Naive thymus-derived CD4-positive, alpha-beta T cell (primary cell): ENCODE measurements at regions not wholly inside any gene's neighbourhood (a gene's known extent, or its start where the extent isn't known, plus 50 kb on each side); places are given as distances from the start of the nearest gene placed in this dataset.
"Not testable (repeated sequence)": the region's sequence is repeated elsewhere in the genome, so short reads cannot be mapped to it uniquely, and the experiment has no call there.

Source experiments
- ATAC-seq: fragments of 150-1000 bp; cut with Tn5 transposase; 2 replicates; pipeline ENCODE4 v1.10.0; 2021; ENCODE audit warnings: mild to moderate bottlenecking, moderate library complexity
- CTCF ChIA-PET: fragments of 350-600 bp; sonication (Branson Sonifier 250); formaldehyde crosslinking; loops from one replicate; lab custom pipeline; 2021; ENCODE audit warnings: antibody characterized with exemption; lab: Charles Lee
- POLR2A ChIA-PET: fragments of 350-600 bp; sonication (Branson Sonifier 250); formaldehyde crosslinking; loops from one replicate; lab custom pipeline; 2021; ENCODE audit warnings: antibody characterized with exemption, inconsistent platforms; lab: Charles Lee
- DNase-seq, 9 donors: peaks; one replicate each; pipeline versions ENCODE4 v3.0.0 to v3.0.0-alpha.2; 2020 to 2022; ENCODE audit warnings: mixed read lengths in 1 of 9
- H3K27ac ChIP-seq: one replicate; pipeline ENCODE4 v1.7.0; 2013; ENCODE audit warnings: mild to moderate bottlenecking, low read depth, low read length, moderate library complexity
- H3K27me3 ChIP-seq, 2 donors: one replicate each; pipeline ENCODE4 v1.7.0; 2013; ENCODE audit warnings: low read length in 2 of 2, mild to moderate bottlenecking in 2 of 2, moderate library complexity in 2 of 2; ENCODE audit not compliant: control insufficient read depth in 2 of 2, insufficient read depth in 2 of 2
- H3K36me3 ChIP-seq, 3 experiments: 1 replicate in 2 of 3; 2 replicates in 1 of 3; pipeline ENCODE4 v1.7.0; 2013; ENCODE audit warnings: low read length in 3 of 3, mild to moderate bottlenecking in 3 of 3, moderate library complexity in 1 of 3; ENCODE audit not compliant: insufficient read depth in 3 of 3, control insufficient read depth in 2 of 3
- H3K4me1 ChIP-seq, 2 donors: one replicate each; pipeline ENCODE4 v1.7.0; 2013; ENCODE audit warnings: low read length in 2 of 2, mild to moderate bottlenecking in 2 of 2, moderate library complexity in 1 of 2; ENCODE audit not compliant: control insufficient read depth in 2 of 2, insufficient read depth in 2 of 2
- H3K4me3 ChIP-seq: 2 replicates; pipeline ENCODE4 v1.7.0; 2013; ENCODE audit warnings: mild to moderate bottlenecking, low read length
- H3K9me3 ChIP-seq, 3 experiments: 1 replicate in 2 of 3; 2 replicates in 1 of 3; pipeline ENCODE4 v1.7.0; 2013; ENCODE audit warnings: low read length in 3 of 3; ENCODE audit not compliant: control insufficient read depth in 2 of 3
- H3K27ac Mint-ChIP-seq, 9 donors: one replicate each; pipeline ENCODE4 v1.8.0; 2020 to 2022; ENCODE audit warnings: mixed read lengths in 9 of 9, mild to moderate bottlenecking in 8 of 9, moderate library complexity in 5 of 9, inconsistent platforms in 2 of 9
- H3K27me3 Mint-ChIP-seq, 5 donors: one replicate each; pipeline ENCODE4 v1.8.0; 2021 to 2022; ENCODE audit warnings: mixed read lengths in 5 of 5, mild to moderate bottlenecking in 1 of 5
- H3K36me3 Mint-ChIP-seq, 5 donors: one replicate each; pipeline ENCODE4 v1.8.0; 2020 to 2022; ENCODE audit warnings: mixed read lengths in 5 of 5, mild to moderate bottlenecking in 3 of 5, inconsistent platforms in 1 of 5
- H3K4me1 Mint-ChIP-seq, 7 donors: one replicate each; pipeline ENCODE4 v1.8.0; 2020 to 2022; ENCODE audit warnings: mixed read lengths in 7 of 7, mild to moderate bottlenecking in 3 of 7, inconsistent platforms in 1 of 7
- H3K4me3 Mint-ChIP-seq, 10 donors: one replicate each; pipeline ENCODE4 v1.8.0; 2020 to 2022; ENCODE audit warnings: mild to moderate bottlenecking in 10 of 10, mixed read lengths in 10 of 10, moderate library complexity in 6 of 10, inconsistent platforms in 2 of 10
- H3K9me3 Mint-ChIP-seq, 11 donors: one replicate each; pipeline ENCODE4 v1.8.0; 2020 to 2022; ENCODE audit warnings: mixed read lengths in 11 of 11, mild to moderate bottlenecking in 4 of 11, inconsistent platforms in 1 of 11, moderate library complexity in 1 of 11
- intact Hi-C, 2 donors: fragments of 100-400 bp; cut with micrococcal nuclease; formaldehyde crosslinking; loops; one replicate each; pipeline ENCODE4 v1.15.1; 2023

DNA sequence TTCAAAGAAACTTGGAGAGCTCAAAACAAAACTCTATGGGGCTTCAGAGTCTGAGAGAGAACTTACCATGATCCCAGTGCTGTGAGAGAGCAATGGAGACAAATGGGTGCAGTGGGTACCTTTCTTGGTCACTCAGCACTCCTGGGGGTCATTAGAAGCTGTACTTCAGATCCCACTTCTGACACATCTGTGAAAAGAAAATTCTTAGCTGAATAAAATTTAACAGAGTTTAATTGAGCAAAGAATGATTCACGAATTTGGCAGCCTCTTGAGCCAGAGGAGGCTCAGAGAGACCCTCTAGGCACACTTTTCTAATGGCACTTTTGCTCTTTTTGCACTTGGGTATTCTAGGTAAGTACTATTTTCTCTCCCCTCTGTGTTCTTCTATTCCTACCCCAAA is 96.8 kb upstream of the SYT10 start:
- Mint-ChIP-seq H3K4me1 (no peaks in the 10 kb centered on the region), H3K36me3 (no peaks in the 10 kb centered on the region), H3K27ac (no peak overlapping the region), H3K4me3 (no peak overlapping the region), H3K27me3 (no peaks in the 10 kb centered on the region), H3K9me3 (peaks cover 0 to 17% (median 4%) of the 10 kb centered on the region in 11 donors)
- H3K4me3 ChIP-seq, result no peak overlapping the region
- ChIA-PET CTCF (no interaction called here), POLR2A (no interaction called here)
- DNase-seq (no peak), ATAC-seq (no peak)
- no peaks in the 10 kb centered on the region for H3K36me3 ChIP-seq
- no peaks in the 10 kb centered on the region for H3K9me3 ChIP-seq
- no peak overlapping the region for H3K27ac ChIP-seq
- H3K4me1 ChIP-seq, result no peaks in the 10 kb centered on the region
- intact Hi-C loops, result no loop called here
- no peaks in the 10 kb centered on the region for H3K27me3 ChIP-seq

DNA sequence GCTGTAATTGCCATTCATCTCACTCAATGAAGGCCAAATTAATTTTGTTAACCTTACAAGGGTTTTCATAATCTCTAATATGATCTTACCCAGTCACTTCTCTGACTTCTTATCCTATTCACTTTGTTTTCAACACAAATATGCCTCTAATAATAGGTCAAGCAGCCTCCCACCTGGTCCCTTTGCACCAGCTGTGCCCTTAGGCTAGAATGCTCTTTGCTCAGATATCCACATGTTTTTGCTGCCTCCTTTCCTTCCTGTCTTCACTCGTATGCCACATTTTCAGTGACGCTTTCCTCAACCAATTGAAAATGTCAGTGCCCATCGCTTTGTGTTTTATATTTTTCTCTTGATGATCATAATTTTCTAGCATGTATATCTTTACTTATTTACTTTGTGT is 106.4 kb upstream of the SYT10 start:
- H3K4me1 ChIP-seq, result no peaks in the 10 kb centered on the region
- DNase-seq, result no peak
- no peaks in the 10 kb centered on the region for H3K4me1 Mint-ChIP-seq
- intact Hi-C loops, result loop anchor here in 1 of 2 donors (5.0 kb wide), 1 partner anchor 999 kb away; no protein-coding TSS in a partner anchor
- H3K36me3 Mint-ChIP-seq, result no peaks in the 10 kb centered on the region
- H3K27me3 Mint-ChIP-seq, result no peaks in the 10 kb centered on the region
- CTCF ChIA-PET, result no interaction called here
- H3K27ac ChIP-seq, result no peak overlapping the region
- peaks cover 0 to 18% (median 6%) of the 10 kb centered on the region in 11 donors for H3K9me3 Mint-ChIP-seq
- H3K9me3 ChIP-seq, result no peaks in the 10 kb centered on the region
- POLR2A ChIA-PET, result no interaction called here
- no peak overlapping the region for H3K4me3 Mint-ChIP-seq
- H3K27ac Mint-ChIP-seq, result no peak overlapping the region
- no peak for ATAC-seq
- H3K36me3 ChIP-seq, result no peaks in the 10 kb centered on the region
- H3K4me3 ChIP-seq, result no peak overlapping the region
- H3K27me3 ChIP-seq, result no peaks in the 10 kb centered on the region

- H3K4me1 ChIP-seq, result no peaks in the 10 kb centered on the region
- no peak overlapping the region for H3K4me3 ChIP-seq
- DNase-seq, result no peak
- no peaks in the 10 kb centered on the region for H3K27me3 ChIP-seq
- H3K36me3 ChIP-seq, result no peaks in the 10 kb centered on the region
- H3K9me3 Mint-ChIP-seq, result peaks cover 0 to 19% (median 5%) of the 10 kb centered on the region in 11 donors
- no peak overlapping the region for H3K27ac ChIP-seq
- no peak overlapping the region for H3K4me3 Mint-ChIP-seq
- H3K4me1 Mint-ChIP-seq, result no peaks in the 10 kb centered on the region
- no peak overlapping the region for H3K27ac Mint-ChIP-seq
- intact Hi-C loops, result loop anchor here in 1 of 2 donors (5.0 kb wide), 1 partner anchor 1000 kb away; no protein-coding TSS in a partner anchor
- H3K9me3 ChIP-seq, result no peaks in the 10 kb centered on the region
- H3K27me3 Mint-ChIP-seq, result no peaks in the 10 kb centered on the region
- no peak for ATAC-seq
- ChIA-PET CTCF (no interaction called here), POLR2A (no interaction called here)
- no peaks in the 10 kb centered on the region for H3K36me3 Mint-ChIP-seq
Measured at GRCh38 chr12:33547084-33547483, 107.5 kb upstream of the SYT10 start.

- ATAC-seq, POLR2A ChIA-PET, H3K27ac ChIP-seq, H3K27me3 ChIP-seq, H3K36me3 ChIP-seq, H3K9me3 ChIP-seq, H3K4me1 ChIP-seq, H3K4me3 ChIP-seq, DNase-seq, intact Hi-C loops, H3K27me3 Mint-ChIP-seq, CTCF ChIA-PET, H3K27ac Mint-ChIP-seq, H3K4me3 Mint-ChIP-seq, H3K36me3 Mint-ChIP-seq, H3K4me1 Mint-ChIP-seq: not testable (repeated sequence)
- peaks cover 0 to 25% (median 5%) of the 10 kb centered on the region in 11 donors for H3K9me3 Mint-ChIP-seq
Measured at GRCh38 chr12:33550214-33550613, 110.6 kb upstream of the SYT10 start.

DNA sequence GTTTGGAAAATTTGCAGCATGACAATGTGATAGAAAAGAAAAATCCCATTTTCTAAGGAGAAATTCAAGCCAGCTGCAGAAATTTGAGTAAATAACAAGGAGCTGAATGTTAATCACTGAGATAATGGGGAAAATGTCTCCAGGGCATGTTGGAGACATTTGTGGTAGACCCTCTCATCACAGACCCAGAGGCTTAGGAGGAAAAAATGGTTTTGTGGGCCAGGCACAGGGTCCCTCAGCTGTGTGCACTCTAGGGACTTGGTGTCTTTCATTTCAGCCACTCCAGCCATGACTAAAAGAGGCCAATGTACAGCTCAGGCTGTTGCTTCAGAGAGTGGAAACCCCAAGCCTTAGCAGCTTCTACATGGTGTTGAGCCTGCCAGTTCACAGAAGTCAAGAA is 111.4 kb upstream of the SYT10 start:
- CTCF ChIA-PET, result no interaction called here

GRCh38 chr12:33555128-33555527 is 115.5 kb upstream of the SYT10 start:
- no peaks in the 10 kb centered on the region for H3K27me3 Mint-ChIP-seq
- no peak for ATAC-seq
- Histone ChIP-seq H3K4me1 (no peaks in the 10 kb centered on the region), H3K27ac (no peak overlapping the region), H3K4me3 (no peak overlapping the region), H3K9me3 (no peaks in the 10 kb centered on the region), H3K36me3 (no peaks in the 10 kb centered on the region), H3K27me3 (no peaks in the 10 kb centered on the region)
- ChIA-PET POLR2A (no interaction called here), CTCF (no interaction called here)
- peaks cover 0 to 25% (median 5%) of the 10 kb centered on the region in 11 donors for H3K9me3 Mint-ChIP-seq
- DNase-seq, result no peak
- no peaks in the 10 kb centered on the region for H3K36me3 Mint-ChIP-seq
- no peaks in the 10 kb centered on the region for H3K4me1 Mint-ChIP-seq
- intact Hi-C loops, result no loop called here
- no peak overlapping the region for H3K4me3 Mint-ChIP-seq
- no peak overlapping the region for H3K27ac Mint-ChIP-seq

More for the DNA sequence above, 111.4 kb upstream of the SYT10 start:
- H3K4me1 Mint-ChIP-seq, result no peaks in the 10 kb centered on the region
- H3K36me3 ChIP-seq, result no peaks in the 10 kb centered on the region
- no peaks in the 10 kb centered on the region for H3K36me3 Mint-ChIP-seq
- no peak for DNase-seq
- no peak overlapping the region for H3K4me3 ChIP-seq
- no peak overlapping the region for H3K4me3 Mint-ChIP-seq
- no peaks in the 10 kb centered on the region for H3K9me3 ChIP-seq
- POLR2A ChIA-PET, result no interaction called here
- no peaks in the 10 kb centered on the region for H3K27me3 Mint-ChIP-seq
- H3K9me3 Mint-ChIP-seq, result peaks cover 0 to 21% (median 5%) of the 10 kb centered on the region in 11 donors
- intact Hi-C loops, result no loop called here
- no peak overlapping the region for H3K27ac Mint-ChIP-seq
- no peaks in the 10 kb centered on the region for H3K27me3 ChIP-seq
- no peak overlapping the region for H3K27ac ChIP-seq
- no peak for ATAC-seq
- no peaks in the 10 kb centered on the region for H3K4me1 ChIP-seq

GRCh38 chr12:33560653-33561208 is 121.1 kb upstream of the SYT10 start:
- Mint-ChIP-seq H3K27me3 (no peaks in the 10 kb centered on the region), H3K27ac (no peak overlapping the region), H3K4me1 (no peaks in the 10 kb centered on the region), H3K4me3 (no peak overlapping the region), H3K36me3 (no peaks in the 10 kb centered on the region), H3K9me3 (peaks cover 0 to 35% (median 12%) of the 10 kb centered on the region in 11 donors)
- DNase-seq, result no peak
- Histone ChIP-seq H3K27ac (no peak overlapping the region), H3K36me3 (no peaks in the 10 kb centered on the region), H3K4me3 (no peak overlapping the region), H3K9me3 (no peaks in the 10 kb centered on the region), H3K27me3 (no peaks in the 10 kb centered on the region), H3K4me1 (no peaks in the 10 kb centered on the region)
- intact Hi-C loops, result loop anchor here in 1 of 2 donors (5.0 kb wide), 1 partner anchor 52 kb away; no protein-coding TSS in a partner anchor
- no peak for ATAC-seq
- ChIA-PET CTCF (no interaction called here), POLR2A (no interaction called here)
